ENCODE measurements at regions not wholly inside any gene's neighbourhood (a gene's known extent, or its start where the extent isn't known, plus 50 kb on each side); places are given as distances from the start of the nearest gene placed in this dataset.
"Not testable (repeated sequence)": the region's sequence is repeated elsewhere in the genome, so short reads cannot be mapped to it uniquely, and the experiment has no call there.

DNA sequence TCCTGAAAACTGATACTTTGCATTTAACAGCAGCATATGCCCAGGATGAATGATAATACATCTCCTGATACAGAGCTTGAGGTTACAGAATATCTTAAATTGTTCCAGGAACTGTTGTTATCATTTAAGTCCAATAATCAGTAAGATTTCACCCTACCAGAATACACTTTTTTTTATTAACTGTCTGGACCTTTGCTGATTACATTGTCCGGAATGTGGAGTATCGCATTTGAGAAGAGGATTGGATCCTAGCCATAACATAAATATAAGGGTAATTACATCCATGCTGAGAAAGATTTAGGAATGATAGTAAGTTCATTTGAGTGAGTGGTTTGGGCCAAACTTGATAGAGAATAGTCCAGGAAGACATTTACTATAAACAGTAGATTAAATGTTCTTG, 112.2 kb upstream of the FBXO28 start:
- TF ChIP-seq, protein P1, sequence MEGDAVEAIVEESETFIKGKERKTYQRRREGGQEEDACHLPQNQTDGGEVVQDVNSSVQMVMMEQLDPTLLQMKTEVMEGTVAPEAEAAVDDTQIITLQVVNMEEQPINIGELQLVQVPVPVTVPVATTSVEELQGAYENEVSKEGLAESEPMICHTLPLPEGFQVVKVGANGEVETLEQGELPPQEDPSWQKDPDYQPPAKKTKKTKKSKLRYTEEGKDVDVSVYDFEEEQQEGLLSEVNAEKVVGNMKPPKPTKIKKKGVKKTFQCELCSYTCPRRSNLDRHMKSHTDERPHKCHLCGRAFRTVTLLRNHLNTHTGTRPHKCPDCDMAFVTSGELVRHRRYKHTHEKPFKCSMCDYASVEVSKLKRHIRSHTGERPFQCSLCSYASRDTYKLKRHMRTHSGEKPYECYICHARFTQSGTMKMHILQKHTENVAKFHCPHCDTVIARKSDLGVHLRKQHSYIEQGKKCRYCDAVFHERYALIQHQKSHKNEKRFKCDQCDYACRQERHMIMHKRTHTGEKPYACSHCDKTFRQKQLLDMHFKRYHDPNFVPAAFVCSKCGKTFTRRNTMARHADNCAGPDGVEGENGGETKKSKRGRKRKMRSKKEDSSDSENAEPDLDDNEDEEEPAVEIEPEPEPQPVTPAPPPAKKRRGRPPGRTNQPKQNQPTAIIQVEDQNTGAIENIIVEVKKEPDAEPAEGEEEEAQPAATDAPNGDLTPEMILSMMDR (IDR thresholded peaks at IDR 0.05; ENCODE audit: extremely low read depth in 1 of 2, insufficient read depth in 1 of 2, low read depth in 1 of 2, low read length in 2 of 2): not testable (repeated sequence)
- TF ChIP-seq POLR2AphosphoS5 (IDR thresholded peaks at IDR 0.05; ENCODE audit: insufficient read depth, low read depth, low read length): not testable (repeated sequence)
